A549 (cell line): ENCODE measurements at regions not wholly inside any gene's neighbourhood (a gene's known extent, or its start where the extent isn't known, plus 50 kb on each side); places are given as distances from the start of the nearest gene placed in this dataset.

ENCODE experiments used
- CEBPB ChIP-seq, 2 experiments: fragments of >200 bp in 1 of 2; sonication (Bioruptor Twin) in 1 of 2; formaldehyde crosslinking in 1 of 2; IDR thresholded peaks; 2 replicates each; pipeline ENCODE4 v1.6.1; 2012 to 2016
- CHD2 ChIP-seq: fragments of 150-350 bp; IDR thresholded peaks from 2 replicates; pipeline ENCODE4 v1.6.1; 2014; ENCODE audit warnings: low read length; ENCODE audit not compliant: partially characterized antibody
- JUN ChIP-seq, 2 experiments: fragments of >200 bp; sonication (Bioruptor Twin); formaldehyde crosslinking; IDR thresholded peaks; 2 replicates in 1 of 2; 3 replicates in 1 of 2; pipeline ENCODE4 v1.6.1; 2016 to 2017
- MAFK ChIP-seq: fragments of 450-650 bp; IDR thresholded peaks from 2 replicates; pipeline ENCODE4 v1.6.1; 2014; ENCODE audit not compliant: partially characterized antibody
- MAX ChIP-seq: IDR thresholded peaks from 2 replicates; pipeline ENCODE4 v1.6.1; 2012
- MAZ ChIP-seq: fragments of 150-350 bp; IDR thresholded peaks from 2 replicates; pipeline ENCODE4 v1.6.1; 2014; ENCODE audit warnings: antibody characterized with exemption, low read depth, low read length, borderline replicate concordance
- MYC ChIP-seq: IDR thresholded peaks from 2 replicates; pipeline ENCODE4 v1.6.1; 2012; ENCODE audit warnings: mild to moderate bottlenecking, inconsistent platforms, low read length, improper control_type of control experiment, borderline replicate concordance
- NR3C1 ChIP-seq: fragments of >200 bp; sonication (Bioruptor Twin); formaldehyde crosslinking; IDR thresholded peaks from 3 replicates; pipeline ENCODE4 v1.6.1; 2017
- POLR2A ChIP-seq: IDR thresholded peaks from 2 replicates; pipeline ENCODE4 v1.6.1; 2012; ENCODE audit warnings: mild to moderate bottlenecking, low read length
- RAD21 ChIP-seq, 2 experiments: fragments of >200 bp in 1 of 2; sonication (Bioruptor Twin) in 1 of 2; formaldehyde crosslinking in 1 of 2; IDR thresholded peaks in 1 of 2; conservative IDR thresholded peaks in 1 of 2; 2 replicates in 1 of 2; 3 replicates in 1 of 2; pipeline ENCODE4 v1.6.1; 2012 to 2018; ENCODE audit warnings: inconsistent platforms in 1 of 2
- TP53 ChIP-seq: fragments of 250-450 bp; sonication (Bioruptor Pico); IDR thresholded peaks from 2 replicates; pipeline ENCODE4 v1.5.0; 2021; ENCODE audit warnings: mild to moderate bottlenecking, moderate library complexity
- TF ChIP-seq, protein P1 (sequence below): fragments of >200 bp; sonication (Bioruptor Twin); formaldehyde crosslinking; IDR thresholded peaks from 3 replicates; pipeline ENCODE4 v1.5.1; 2016

DNA sequence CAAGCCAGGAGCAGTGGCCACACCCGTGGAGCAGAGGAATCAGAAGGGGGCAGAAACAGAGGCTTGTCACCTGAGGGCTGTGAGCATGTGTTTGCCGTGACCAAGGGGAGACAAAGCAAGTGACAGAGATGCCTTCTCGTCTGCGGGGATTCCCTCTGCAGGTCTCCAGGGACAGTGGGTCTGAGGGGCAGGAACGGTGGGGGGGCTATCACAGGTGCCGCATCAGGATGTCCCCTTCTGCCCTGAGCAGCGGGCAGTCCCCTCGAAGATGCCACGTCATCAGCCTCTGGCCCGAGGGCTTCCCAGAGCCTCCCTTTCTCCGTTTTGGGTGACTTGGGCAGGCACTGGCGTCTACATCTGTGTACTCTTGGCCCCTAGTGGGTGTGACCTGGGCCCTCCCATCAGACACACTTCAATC, 338.7 kb downstream of the PREX1 start:
- TF ChIP-seq POLR2A (no peak), RAD21 (conservative IDR thresholded peaks at IDR 0.05 in 1 of 2, IDR thresholded peaks at IDR 0.05 in 1 of 2) (no peak), JUN (IDR thresholded peaks at IDR 0.05) (no peak), MAX (no peak), NR3C1 (no peak), MAFK (no peak), CHD2 (no peak), MYC (no peak), CEBPB (IDR thresholded peaks at IDR 0.05) (no peak), MAZ (no peak), TP53 (no peak)
- TF ChIP-seq, protein P1, sequence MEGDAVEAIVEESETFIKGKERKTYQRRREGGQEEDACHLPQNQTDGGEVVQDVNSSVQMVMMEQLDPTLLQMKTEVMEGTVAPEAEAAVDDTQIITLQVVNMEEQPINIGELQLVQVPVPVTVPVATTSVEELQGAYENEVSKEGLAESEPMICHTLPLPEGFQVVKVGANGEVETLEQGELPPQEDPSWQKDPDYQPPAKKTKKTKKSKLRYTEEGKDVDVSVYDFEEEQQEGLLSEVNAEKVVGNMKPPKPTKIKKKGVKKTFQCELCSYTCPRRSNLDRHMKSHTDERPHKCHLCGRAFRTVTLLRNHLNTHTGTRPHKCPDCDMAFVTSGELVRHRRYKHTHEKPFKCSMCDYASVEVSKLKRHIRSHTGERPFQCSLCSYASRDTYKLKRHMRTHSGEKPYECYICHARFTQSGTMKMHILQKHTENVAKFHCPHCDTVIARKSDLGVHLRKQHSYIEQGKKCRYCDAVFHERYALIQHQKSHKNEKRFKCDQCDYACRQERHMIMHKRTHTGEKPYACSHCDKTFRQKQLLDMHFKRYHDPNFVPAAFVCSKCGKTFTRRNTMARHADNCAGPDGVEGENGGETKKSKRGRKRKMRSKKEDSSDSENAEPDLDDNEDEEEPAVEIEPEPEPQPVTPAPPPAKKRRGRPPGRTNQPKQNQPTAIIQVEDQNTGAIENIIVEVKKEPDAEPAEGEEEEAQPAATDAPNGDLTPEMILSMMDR: no peak
